H1 (cell line): ENCODE measurements at regions not wholly inside any gene's neighbourhood (a gene's known extent, or its start where the extent isn't known, plus 50 kb on each side); places are given as distances from the start of the nearest gene placed in this dataset.

Experiments
- GABPA ChIP-seq: IDR thresholded peaks from 2 replicates; pipeline ENCODE4 v1.6.1; 2011; ENCODE audit warnings: mild to moderate bottlenecking, low read length, moderate library complexity, borderline replicate concordance; ENCODE audit not compliant: insufficient read depth
- NANOG ChIP-seq: IDR thresholded peaks from 2 replicates; pipeline ENCODE4 v1.6.1; 2011; ENCODE audit warnings: low read length, low read depth, mild to moderate bottlenecking, inconsistent platforms; ENCODE audit not compliant: insufficient read depth, poor library complexity, severe bottlenecking
- TAF1 ChIP-seq: IDR thresholded peaks from 2 replicates; pipeline ENCODE4 v1.6.1; 2011; ENCODE audit warnings: mild to moderate bottlenecking, low read depth, low read length
- TF ChIP-seq, protein P1 (sequence below): fragments of 300-600 bp; sonication (generic); IDR thresholded peaks from 2 replicates; pipeline ENCODE4 v1.7.1; 2012; ENCODE audit warnings: low read length, moderate library complexity, mild to moderate bottlenecking, inconsistent platforms; ENCODE audit not compliant: insufficient replicate concordance
- TF ChIP-seq, protein P2 (sequence below): IDR thresholded peaks from 2 replicates; pipeline ENCODE4 v1.6.1; 2012; ENCODE audit warnings: low read length, inconsistent platforms
- TF ChIP-seq, protein P3 (sequence below): IDR thresholded peaks from 2 replicates; pipeline ENCODE4 v1.6.1; 2011; ENCODE audit warnings: low read length, improper control_type of control experiment

DNA sequence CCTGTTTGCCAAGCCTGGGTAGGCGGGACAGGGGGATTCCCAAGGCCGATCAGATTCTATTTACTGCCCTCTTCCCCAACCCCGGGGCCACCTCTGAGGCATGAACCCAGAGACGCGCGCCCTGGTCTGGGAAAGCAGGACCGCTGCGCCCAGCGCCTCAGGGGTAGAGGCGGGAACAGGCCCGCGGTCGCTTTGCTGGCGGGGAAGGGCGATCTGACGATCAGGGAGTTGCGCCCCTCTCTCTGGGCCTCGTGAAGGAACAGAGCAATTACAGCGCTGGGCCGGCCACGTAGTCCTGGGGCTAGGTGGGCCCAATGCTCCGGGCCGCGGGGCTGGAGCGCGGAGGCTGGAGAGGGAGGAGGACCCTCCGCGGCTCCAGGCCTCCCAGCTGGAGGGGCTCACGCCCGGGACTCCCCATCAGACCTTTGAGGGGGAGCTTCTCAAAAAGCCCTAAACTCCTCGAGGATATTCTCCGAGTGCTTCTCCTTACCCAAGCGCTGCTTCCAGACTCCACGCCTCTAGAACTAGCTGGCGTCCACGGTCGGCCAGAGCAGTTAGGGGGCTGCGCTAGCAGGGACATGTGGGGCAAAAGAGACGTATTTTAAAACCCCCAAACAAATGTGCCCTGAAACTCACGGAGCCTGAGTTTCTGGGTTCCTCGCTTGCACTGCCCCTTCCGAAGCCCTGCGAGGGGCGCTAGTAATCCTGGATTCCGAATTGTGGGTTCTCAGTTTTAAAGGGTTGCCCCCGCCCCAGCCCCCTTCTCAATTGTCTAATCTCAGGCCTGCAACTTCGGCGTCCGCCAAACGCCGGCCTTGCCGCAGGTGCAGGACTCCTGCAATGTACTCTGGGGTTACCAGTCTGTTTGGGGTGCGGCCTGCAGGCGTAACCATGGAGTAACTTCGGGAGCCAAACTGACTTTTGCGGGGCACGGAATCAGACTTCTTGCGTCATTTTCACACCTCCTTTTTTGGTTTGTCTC is 57.6 kb downstream of the TMEM174 start (continued):
- TF ChIP-seq, protein P1, sequence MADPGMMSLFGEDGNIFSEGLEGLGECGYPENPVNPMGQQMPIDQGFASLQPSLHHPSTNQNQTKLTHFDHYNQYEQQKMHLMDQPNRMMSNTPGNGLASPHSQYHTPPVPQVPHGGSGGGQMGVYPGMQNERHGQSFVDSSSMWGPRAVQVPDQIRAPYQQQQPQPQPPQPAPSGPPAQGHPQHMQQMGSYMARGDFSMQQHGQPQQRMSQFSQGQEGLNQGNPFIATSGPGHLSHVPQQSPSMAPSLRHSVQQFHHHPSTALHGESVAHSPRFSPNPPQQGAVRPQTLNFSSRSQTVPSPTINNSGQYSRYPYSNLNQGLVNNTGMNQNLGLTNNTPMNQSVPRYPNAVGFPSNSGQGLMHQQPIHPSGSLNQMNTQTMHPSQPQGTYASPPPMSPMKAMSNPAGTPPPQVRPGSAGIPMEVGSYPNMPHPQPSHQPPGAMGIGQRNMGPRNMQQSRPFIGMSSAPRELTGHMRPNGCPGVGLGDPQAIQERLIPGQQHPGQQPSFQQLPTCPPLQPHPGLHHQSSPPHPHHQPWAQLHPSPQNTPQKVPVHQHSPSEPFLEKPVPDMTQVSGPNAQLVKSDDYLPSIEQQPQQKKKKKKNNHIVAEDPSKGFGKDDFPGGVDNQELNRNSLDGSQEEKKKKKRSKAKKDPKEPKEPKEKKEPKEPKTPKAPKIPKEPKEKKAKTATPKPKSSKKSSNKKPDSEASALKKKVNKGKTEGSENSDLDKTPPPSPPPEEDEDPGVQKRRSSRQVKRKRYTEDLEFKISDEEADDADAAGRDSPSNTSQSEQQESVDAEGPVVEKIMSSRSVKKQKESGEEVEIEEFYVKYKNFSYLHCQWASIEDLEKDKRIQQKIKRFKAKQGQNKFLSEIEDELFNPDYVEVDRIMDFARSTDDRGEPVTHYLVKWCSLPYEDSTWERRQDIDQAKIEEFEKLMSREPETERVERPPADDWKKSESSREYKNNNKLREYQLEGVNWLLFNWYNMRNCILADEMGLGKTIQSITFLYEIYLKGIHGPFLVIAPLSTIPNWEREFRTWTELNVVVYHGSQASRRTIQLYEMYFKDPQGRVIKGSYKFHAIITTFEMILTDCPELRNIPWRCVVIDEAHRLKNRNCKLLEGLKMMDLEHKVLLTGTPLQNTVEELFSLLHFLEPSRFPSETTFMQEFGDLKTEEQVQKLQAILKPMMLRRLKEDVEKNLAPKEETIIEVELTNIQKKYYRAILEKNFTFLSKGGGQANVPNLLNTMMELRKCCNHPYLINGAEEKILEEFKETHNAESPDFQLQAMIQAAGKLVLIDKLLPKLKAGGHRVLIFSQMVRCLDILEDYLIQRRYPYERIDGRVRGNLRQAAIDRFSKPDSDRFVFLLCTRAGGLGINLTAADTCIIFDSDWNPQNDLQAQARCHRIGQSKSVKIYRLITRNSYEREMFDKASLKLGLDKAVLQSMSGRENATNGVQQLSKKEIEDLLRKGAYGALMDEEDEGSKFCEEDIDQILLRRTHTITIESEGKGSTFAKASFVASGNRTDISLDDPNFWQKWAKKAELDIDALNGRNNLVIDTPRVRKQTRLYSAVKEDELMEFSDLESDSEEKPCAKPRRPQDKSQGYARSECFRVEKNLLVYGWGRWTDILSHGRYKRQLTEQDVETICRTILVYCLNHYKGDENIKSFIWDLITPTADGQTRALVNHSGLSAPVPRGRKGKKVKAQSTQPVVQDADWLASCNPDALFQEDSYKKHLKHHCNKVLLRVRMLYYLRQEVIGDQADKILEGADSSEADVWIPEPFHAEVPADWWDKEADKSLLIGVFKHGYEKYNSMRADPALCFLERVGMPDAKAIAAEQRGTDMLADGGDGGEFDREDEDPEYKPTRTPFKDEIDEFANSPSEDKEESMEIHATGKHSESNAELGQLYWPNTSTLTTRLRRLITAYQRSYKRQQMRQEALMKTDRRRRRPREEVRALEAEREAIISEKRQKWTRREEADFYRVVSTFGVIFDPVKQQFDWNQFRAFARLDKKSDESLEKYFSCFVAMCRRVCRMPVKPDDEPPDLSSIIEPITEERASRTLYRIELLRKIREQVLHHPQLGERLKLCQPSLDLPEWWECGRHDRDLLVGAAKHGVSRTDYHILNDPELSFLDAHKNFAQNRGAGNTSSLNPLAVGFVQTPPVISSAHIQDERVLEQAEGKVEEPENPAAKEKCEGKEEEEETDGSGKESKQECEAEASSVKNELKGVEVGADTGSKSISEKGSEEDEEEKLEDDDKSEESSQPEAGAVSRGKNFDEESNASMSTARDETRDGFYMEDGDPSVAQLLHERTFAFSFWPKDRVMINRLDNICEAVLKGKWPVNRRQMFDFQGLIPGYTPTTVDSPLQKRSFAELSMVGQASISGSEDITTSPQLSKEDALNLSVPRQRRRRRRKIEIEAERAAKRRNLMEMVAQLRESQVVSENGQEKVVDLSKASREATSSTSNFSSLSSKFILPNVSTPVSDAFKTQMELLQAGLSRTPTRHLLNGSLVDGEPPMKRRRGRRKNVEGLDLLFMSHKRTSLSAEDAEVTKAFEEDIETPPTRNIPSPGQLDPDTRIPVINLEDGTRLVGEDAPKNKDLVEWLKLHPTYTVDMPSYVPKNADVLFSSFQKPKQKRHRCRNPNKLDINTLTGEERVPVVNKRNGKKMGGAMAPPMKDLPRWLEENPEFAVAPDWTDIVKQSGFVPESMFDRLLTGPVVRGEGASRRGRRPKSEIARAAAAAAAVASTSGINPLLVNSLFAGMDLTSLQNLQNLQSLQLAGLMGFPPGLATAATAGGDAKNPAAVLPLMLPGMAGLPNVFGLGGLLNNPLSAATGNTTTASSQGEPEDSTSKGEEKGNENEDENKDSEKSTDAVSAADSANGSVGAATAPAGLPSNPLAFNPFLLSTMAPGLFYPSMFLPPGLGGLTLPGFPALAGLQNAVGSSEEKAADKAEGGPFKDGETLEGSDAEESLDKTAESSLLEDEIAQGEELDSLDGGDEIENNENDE: no peak
- no peak; the same call in 1 of the 2 replicates for TF ChIP-seq GABPA
- no peak for TF ChIP-seq NANOG
- TF ChIP-seq, protein P2, sequence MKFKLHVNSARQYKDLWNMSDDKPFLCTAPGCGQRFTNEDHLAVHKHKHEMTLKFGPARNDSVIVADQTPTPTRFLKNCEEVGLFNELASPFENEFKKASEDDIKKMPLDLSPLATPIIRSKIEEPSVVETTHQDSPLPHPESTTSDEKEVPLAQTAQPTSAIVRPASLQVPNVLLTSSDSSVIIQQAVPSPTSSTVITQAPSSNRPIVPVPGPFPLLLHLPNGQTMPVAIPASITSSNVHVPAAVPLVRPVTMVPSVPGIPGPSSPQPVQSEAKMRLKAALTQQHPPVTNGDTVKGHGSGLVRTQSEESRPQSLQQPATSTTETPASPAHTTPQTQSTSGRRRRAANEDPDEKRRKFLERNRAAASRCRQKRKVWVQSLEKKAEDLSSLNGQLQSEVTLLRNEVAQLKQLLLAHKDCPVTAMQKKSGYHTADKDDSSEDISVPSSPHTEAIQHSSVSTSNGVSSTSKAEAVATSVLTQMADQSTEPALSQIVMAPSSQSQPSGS: no peak
- TF ChIP-seq TAF1: no peak
- TF ChIP-seq, protein P3, sequence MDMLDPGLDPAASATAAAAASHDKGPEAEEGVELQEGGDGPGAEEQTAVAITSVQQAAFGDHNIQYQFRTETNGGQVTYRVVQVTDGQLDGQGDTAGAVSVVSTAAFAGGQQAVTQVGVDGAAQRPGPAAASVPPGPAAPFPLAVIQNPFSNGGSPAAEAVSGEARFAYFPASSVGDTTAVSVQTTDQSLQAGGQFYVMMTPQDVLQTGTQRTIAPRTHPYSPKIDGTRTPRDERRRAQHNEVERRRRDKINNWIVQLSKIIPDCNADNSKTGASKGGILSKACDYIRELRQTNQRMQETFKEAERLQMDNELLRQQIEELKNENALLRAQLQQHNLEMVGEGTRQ: no peak
